NCI-H226 (cell line): ENCODE measurements at regions not wholly inside any gene's neighbourhood (a gene's known extent, or its start where the extent isn't known, plus 50 kb on each side); places are given as distances from the start of the nearest gene placed in this dataset.
"Not testable (repeated sequence)": the region's sequence is repeated elsewhere in the genome, so short reads cannot be mapped to it uniquely, and the experiment has no call there.

Experiments
- DNase-seq: peaks from one replicate; pipeline ENCODE4 v3.0.0-alpha.2; 2015

DNA sequence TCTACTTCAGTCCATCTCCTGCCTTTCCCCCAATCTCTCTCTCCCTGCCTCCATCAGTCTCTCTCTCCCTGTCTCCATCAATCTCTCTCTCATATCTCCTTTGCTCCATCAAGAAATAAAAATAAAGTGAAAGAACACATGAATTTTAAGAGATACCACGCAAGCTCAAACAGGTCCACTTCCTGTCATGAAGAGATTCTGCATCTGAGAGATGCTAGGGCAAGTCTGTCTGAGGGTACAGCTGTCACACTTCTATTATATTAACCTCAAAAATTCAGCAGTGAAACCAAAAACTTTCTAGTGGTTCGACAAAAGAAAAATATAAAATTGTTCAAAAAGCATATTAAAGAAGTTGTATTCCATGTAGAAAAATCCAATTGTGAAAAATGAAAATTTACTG lies 296.8 kb upstream of the RSPO3 start:
- no peak for DNase-seq

DNA sequence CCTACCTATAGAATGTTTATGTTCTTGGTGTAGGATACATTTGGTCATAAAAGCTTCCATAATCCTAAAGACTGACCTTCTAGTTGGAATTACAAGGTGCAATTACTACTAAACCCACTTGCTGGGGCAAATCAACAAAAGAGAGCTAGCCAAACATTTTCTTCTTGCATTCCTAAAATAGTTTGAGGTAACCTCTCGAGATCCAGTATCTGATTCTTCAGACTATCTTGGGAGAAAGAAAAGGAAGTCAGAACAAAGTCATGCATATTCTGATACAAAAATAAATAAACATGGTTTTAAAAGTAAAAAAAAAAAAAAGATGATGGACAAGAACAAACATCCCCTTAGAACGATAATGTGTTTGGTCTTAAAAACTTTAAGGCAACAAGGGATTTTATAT lies 294.2 kb upstream of the RSPO3 start:
- DNase-seq, result peak; percentile 28

DNA sequence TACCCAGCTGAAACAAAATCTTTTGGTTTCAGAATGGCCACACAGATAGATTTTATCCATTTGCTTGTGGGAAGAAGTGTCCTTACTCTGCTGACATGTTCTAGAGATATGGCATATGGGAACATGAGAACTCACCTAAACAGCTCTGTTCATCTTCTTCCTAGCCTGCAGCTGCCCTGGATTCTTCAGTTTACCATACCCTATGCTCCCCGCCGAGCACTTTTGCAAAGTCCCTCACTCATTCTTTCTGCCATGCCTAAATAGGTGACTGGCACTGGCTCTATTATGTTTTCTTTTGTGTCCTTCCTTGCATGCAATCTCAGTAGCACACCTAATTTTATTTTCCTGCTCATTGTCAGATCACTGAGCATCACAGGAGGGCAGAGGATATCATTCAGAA lies 293.7 kb upstream of the RSPO3 start:
- DNase-seq, result no peak

DNA sequence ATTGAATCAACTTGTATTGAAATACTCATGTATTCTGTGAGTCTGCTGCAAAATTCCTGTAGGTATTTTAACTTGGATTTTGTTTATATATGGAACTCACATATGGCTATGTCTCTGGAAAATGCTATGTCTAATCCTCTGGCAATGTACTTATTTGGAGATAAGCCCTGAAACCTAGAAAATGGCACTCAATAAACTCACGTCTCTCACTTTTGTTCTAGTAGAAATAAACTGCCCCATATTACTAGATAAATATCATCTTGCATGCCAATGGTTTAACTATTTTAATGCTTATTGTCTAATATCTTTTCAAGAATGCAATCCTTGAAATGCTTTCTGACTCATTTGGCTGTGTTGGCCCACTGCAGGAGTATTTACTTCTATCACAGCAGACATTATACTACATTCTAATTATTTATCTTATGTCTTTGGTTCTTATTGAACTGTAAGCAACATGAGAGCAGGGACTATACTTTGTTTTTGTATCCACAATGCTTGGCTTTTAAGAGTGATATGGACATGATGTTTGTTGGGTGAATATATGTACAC lies 292.2 kb upstream of the RSPO3 start:
- DNase-seq, result peak; percentile 22

DNA sequence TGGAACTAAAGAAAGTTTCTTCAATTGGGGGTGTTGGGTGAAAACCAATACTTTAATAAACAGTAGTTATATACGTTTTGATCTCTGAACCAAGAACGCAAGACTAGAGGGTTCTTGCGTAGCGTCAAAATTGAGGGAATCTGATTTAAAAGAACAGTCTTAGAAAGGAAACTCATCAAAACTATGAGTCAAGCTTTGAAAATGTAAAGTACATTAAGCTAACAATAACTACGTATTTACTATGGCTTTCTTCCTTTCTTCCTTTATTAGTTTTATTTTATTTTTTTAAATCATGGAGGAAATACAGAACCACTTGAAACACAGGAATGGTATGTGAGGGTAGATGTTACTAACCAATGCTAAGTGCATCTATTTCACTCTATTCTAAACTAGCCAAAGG lies 287.0 kb upstream of the RSPO3 start:
- no peak for DNase-seq

DNA sequence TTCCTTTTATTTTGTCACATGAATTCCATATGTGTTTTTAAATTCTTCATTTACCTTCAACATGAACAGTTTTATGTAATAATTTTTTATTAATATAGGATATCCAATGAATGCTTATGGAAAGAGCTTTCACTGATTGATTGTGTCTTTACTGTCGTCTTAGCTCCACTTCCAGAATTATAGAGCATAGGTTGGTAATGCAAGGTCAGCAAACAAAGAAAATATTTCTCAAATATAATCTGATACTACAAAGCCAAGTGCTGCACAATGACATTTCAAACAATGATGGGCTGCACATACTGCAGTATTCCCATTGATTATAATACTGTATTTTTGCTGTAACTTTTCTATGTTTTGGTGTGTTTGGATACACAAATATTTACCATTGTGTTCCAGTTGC lies 275.7 kb upstream of the RSPO3 start:
- DNase-seq, result no peak

DNA sequence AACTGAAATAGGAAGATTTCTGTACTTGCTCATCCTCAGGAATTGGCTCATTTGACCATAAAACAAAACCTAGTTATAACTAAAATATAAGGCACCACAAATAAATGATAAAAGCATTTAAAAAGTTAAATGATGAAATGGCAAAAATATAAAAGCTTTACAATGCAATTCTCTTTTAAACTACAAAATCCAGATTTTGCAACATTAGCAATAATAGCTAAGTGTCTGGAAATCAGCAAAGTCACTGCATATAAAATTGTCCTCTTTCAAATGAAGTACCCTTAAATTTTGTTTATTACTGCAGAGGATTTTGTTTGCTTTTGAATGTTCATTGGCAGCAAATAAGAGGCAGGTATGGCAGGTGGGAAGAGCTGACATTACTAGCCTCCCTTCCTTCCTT lies 270.4 kb upstream of the RSPO3 start:
- no peak for DNase-seq

DNA sequence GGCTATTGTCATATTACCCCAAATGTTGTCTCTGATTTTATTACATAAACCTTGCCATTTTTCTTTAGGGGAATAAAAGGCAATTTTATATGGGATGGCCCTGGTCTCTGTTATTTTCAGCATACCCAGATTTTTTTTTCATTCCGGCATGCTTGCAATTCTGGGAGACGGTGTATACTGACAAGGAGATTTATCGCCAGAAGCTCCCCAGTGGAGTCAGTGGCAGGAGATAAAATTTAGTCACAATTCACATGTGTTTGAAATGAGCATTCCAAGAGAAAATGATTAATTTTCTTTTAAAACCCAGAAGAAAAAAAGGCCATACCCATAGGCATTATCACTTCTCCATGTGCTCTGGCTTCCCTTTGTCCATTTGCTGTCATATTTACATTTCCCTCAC lies 250.8 kb upstream of the RSPO3 start:
- DNase-seq, result no peak

DNA sequence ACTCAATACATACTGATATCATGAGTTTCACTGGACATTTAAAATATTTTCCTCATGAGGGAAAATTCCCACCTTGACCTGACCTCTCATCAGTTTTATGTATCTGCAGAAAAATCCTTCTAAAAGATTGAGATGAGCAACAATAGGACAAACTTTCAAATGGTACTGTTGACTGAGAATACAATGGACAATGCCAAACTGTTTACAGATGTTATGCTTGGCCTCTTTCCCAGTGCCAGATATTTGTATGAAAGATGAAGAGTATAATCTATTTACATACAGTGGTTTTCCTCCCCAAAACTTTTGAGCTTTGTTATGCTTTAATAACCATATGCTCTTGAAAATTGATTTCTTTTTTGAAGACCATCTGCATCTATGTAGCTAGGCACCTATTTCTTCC lies 245.1 kb upstream of the RSPO3 start:
- DNase-seq, result no peak

DNA sequence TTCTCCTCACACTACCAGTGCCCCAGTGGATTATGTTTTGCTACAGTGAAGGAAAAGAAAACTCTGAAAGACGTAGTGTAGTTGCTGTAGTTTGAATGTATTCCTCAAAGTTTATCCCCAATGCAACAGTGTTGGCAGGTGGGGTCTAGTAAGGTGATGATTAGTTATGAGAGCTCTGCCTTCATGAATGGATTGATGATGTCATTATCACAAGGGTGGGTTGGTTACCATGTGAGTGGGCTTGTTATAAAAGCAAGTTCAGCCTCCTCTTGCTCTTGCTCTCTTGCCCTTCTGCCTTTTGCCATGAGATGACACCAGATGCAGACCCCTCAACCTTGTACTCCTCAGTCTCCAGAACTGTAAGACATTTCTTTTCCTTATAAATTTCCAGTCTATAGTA lies 244.7 kb upstream of the RSPO3 start:
- no peak for DNase-seq

DNA sequence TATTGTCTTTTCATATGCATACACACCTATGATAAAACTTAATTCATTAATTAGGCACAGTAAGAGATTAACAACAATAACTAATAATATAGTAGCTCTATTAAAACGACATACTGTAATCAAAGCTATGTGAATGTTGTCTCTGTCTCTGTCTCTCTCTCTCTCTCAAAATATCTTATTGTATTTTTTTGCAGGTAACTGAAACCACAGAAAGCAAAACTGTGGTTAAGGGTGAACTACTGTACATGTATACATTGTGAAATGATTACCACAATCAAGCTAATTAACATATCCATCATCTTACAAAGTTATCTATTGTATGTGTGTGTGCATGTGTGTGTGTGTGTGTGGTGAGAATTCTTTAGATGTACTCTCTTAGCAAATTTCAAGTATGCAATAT lies 242.0 kb upstream of the RSPO3 start:
- DNase-seq, result no peak

DNA sequence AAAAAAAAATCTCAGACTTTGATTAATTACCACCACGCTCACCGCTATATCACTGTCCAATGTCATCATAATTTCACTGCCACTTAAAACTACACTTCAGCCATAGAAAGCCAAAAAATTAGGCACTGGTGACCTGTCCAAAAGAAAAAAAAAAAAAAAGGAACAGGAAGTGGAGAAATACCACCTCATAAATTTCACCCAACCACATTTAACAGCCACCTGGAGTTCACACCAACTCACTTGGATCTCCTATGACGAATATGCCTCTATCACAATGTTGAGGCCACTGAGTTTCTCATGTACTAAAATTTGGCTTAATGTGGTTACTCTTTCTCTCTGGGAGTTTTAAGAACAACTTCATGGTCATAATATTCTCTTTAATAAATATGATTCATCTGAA lies 237.5 kb upstream of the RSPO3 start:
- no peak for DNase-seq

DNA sequence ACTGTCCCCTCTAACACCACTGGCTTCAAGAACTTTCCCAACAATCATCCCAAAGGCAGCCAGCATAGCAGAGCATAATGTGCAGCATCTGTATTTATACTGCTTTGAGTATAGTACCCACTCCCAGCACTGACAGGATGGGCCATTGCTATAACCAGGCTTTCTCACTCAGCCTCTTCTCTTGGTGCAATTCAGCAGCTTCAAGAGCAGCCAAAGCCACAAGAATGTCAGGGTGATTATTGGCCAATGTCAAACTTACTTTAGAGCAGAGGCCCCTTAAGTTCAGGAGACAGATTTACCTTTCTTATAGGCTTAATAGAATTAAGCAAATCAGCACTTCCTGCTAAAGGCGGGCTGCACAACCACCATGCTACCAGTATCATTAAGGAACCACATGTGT lies 232.4 kb upstream of the RSPO3 start:
- DNase-seq, result no peak

DNA sequence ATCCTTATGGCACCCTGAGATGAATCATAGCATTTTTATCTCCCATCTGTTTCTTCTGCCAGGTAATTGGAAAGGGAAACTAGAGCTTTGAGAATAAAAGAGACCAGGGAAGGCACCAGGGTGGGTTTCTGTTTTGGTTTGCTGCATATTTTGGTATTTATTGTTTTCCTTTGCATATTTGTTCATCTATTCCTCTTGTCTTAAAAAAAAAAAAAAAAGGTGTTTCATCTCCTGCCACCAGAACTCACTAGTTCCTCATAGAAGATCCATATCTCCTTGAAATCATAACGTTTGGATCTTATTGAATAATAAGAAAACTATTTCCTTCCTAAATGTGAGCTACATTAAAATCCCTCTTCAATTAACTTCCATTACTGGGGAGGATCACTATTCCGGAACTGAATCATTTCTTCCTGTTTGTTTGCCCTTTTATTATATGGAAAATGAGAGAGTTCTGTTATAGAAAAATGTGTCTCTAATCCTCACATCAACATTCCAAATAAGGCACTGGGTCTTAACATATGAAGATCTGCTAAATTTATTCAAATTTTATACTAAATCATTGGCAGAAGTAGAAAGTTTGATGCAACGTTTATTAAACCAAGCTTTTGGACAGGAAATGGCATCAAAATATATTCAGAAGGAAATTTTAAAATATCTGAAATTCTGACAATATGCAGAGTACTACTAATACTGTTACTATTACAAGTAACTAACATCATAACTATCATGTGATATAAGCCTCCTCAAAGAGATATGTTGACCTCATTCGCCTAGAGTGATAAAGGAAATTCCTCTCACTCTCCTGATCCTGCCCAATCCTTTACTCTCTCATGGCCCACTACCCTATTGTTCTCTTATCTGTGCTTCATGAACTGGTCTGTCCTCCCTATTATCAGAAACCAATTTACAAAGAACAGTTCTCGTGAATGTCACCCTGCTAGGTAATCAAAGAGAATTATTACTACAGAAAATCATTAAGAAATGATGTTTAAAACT lies 229.4 kb upstream of the RSPO3 start:
- DNase-seq, result no peak

DNA sequence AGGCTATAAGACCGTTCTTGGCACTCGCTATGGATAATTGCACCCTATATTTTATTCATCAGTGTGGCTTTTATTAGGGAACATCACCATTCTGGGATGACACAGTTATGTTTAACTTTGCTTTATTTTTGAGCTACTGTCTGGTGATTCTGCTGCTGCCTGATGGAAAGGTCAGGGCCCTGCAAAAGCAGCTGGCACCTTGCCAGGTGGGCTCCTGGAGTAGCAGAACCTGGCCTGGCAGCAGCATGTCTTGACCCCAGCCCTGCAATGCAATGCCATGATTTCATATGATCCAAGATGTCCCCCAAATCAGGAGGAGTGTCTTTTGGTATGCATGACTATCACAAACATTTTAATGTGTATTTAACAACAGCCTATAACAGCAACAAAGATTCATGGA lies 228.4 kb upstream of the RSPO3 start:
- no peak for DNase-seq

DNA sequence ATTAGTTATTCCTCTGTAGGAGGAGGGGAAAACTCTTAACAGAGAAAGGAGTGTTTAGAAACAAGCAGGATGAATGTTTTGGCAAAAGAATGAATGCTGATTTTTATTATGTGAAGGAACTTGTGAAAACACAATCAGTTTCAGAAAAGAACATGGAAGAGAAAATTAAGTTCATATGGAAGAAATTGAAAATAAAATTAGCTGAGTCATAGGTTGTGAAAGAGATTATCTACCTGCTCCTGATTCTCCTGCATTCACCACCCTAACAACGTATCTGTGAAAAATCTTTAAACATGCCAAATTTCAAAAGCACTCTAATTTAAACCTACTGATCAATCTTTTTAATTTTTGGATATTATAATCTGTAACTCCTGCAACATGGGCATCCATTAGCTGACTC lies 227.3 kb upstream of the RSPO3 start:
- no peak for DNase-seq

DNA sequence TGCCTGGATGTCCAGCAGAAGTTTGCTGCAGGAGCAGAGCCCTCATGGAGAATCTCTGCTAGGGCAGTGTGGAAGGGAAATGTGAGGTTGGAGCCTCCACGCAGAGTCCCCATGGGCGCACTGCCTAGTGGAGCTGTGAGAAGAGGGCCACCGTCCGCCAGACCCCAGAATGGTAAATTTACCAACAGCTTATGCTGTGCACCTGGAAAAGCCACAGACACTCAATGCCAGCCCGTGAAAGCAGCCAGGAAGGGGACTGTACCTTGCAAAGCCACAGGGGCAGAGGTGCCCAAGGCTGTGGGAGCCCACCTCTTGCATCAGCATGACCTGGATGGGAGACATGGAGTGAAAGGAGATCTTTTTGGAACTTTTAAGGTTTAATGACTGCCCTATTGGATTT lies 225.6 kb upstream of the RSPO3 start:
- DNase-seq, result not testable (repeated sequence)

DNA sequence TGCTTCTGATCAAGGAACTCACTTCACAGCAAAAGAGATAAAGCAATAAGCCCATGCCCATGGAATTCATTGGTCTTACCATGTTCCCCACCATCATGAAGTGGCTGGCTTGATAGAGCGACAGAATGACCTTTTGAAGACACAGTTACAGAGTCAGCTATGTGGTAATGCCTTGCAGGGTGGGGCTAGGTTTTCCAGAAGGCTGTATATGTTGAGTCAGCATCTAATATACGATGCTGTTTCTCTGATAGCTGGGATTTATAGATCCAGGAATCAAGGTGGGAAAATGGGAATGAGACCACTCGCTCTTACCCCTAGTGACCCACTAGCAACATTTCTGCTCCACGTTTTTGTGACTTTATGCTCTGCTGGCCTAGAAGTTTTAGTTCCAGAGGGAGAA lies 220.7 kb upstream of the RSPO3 start:
- DNase-seq, result no peak

DNA sequence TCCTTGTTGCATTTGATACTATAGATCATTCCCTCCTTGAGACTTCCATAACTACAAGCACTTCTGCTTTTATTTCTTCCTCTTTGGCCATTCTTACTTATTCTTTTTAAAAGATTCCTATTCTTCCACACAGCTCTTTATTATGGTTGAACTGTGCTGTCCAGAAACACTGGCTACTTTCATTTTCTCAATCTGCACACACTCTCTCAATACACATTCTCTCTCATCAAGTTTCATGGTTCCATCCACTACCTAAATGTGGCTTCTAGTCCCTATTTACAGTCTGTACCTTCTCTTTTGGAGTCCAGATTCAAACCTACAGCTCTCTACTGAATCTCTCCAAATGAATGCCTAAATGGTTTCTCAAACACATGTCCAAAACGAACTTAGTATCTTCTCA lies 214.3 kb upstream of the RSPO3 start:
- no peak for DNase-seq

DNA sequence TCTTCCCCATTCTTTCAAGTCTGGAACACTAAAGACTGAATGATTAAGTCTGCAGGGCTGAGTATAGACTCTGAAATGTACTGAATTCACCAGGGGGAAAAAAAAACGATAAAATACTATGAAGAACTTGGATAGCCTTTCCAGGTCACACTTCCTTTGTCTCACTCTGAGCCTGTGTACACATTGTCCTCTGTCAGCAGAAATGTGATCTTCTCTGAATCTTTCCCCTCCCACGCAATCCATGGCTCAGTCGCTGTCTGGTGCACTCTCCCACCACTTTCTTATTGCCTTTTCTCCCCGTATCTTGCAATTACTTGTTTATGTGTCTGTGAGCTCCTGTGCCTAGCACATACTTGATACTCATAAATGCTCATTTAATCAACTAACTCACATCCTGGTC lies 212.6 kb upstream of the RSPO3 start:
- DNase-seq, result no peak

DNA sequence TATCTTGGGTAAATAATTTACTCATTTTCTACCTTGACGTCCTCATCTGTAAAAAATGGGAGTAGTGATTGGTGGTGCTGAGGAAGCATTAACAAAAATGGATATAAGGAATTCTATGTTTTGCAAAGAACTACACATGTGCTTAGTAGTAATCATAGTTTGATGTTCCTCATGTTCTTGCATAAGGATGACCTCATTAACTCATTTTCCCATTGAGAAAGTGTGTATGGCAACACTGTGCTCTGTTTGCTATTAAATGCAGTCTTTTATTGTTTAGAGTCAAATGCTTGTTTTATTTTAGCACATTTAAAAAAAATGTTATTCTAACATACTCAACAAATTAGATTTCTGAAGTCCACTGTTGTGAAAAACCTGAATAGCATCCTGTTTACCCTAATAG lies 211.2 kb upstream of the RSPO3 start:
- no peak for DNase-seq

DNA sequence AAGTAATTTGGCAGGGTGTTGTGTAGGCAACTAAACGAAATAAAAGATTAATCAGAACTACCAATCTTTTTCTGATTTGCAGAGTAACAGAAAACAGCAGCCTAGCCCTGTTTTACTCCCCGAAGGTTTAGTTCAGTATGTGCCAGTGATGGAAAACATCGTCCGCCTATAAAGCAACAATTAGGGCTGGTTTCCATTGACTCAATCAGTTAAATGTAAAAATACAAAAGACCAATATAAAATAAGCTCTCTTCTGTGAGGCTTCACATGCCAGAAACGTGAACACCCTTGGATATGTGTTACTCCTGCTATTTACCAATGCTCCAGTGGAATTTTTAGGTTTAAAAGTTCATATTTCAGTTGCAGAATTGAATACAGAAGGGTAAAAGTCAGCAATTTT lies 210.5 kb upstream of the RSPO3 start:
- DNase-seq, result no peak

DNA sequence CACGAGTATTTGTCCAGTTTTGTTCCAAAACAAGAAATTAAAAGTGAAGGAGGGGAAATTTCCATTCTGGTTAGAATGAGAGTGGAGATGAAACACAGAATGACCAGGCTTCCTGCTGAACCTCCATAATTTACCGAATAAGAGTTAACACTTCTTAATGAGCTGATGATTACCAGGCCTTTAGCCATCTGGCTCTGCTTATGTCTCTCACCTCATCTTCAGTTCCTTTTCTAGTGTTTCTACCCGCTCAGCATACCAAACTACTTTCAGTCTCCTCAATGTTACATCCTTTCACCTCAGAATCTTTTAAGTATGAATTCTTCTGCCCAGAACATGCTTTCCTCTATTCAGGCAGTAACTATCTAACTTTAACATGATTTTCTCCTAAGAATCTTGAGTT lies 209.0 kb upstream of the RSPO3 start:
- DNase-seq, result no peak

DNA sequence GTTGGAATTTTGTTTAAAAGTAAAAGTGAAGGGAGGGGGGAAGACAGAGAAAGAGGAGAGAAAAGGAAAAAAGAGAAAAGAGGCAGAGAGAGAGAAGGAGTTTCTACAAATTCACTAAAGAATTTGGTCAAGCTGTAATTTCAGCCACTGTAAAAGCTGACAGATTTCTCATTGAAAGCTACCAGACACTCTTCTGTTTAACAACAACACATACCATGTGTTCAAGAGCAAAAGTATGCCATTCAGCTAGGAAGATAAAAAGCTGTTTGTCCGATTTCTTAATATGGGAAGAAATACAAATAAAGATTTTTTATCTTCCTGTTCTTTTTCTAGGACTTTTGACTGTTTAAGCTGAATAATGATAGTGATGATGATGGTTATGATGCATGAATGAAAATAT lies 204.8 kb upstream of the RSPO3 start:
- no peak for DNase-seq

DNA sequence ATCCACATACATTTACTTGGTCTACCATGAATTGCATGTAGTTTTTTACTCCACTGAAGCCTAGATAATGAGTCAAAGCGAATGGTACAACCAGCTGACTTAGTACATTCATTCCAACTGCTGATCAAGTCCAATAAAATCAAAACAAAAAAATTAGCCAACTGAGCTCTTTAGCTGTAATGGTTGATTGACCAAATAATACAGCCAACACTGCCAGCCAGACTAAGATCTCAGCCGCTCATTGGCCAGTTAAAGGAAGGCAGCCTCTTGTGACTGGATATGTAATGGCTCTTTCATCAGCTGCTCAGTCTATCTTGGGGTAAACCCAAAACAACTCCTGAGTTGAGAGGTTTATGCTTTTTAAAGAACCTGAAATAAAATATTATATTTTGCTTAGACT lies 204.3 kb upstream of the RSPO3 start:
- DNase-seq, result no peak
